GM21786 (cell line): ENCODE measurements at regions not wholly inside any gene's neighbourhood (a gene's known extent, or its start where the extent isn't known, plus 50 kb on each side); places are given as distances from the start of the nearest gene placed in this dataset.
"Not testable (repeated sequence)": the region's sequence is repeated elsewhere in the genome, so short reads cannot be mapped to it uniquely, and the experiment has no call there.

Experiments
- ATAC-seq: cut with Tn5 transposase; IDR thresholded peaks from one replicate; pipeline ENCODE4 v1.9.1; 2021; ENCODE audit not compliant: unreplicated experiment

DNA sequence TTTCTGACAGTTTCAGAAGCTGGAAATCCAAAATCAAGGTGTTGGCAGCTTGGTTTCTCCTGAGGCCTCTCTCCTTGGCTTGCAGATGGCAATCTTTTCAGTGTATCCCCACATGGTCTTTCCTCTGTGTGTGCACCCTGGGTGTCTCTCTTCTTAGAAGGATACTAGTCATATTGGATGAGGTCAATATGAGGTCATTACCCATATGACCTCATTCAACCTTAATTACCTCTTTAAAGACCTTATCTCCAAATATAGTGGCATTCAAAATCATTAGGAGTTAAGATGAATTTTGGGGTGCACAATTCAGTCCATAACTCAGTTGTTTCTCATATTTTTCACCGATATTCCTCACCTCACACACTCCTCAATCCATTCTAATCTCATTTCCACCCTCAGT lies 92.4 kb upstream of the TGM3 start:
- ATAC-seq, result no peak

DNA sequence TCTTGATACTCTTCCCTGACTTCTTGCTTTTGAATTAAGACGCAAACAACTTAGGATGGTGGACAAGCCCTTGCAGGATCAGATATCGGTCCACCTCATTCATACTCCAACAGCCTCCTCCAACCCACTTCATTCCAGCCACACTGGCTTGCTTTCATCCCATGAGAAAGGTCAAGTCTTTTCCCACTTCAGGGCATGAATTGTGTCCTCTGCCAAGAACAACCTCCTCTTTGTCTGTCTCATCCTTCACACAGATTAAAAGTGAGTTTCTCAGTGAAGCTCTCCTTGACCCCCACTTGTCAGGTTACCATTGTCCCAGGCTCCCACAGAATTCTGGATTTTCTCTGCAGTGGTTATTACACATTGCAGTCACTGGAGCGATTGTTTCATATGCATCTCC lies 91.8 kb upstream of the TGM3 start:
- no peak for ATAC-seq

DNA sequence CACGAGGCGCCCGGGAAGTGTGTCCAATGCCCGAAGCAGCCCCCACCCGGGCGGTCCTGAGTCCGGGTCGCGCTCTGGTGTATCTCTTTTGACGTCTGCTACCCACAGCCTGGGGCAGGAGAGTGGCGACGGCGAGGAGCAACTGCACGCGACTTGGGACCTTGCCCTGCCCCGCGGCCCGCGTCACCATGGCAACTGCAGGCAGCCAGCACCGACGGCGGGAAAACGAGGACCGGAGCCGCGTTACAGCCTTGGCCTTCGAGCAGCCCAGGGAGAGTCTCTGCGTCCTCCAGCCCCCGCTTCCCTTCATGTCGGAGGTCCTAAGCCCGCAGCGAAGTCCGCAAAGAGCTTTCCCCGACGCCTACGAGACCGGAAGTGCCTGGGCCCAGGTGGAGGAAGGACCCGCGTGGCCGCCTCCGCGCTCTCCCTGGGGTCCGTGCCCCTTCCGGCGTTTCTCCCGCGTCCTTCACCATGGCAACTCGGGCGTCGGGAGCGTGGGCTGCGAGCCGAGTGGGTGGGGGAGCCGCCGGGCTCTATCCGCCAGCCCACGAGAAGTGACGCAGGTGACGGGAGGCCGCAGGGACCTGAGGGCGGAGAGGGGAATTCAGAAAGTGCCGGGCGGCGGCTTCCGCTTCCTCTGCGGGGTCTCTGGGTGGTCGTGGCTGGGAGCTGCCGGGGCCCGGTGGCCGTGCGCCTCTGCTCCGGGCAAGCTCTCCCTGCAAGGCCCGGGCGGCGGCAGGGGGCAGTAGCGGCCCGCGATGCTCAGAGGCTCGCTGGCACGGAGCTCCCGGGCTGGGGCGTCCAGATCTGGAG lies 88.6 kb upstream of the TGM3 start:
- no peak for ATAC-seq

DNA sequence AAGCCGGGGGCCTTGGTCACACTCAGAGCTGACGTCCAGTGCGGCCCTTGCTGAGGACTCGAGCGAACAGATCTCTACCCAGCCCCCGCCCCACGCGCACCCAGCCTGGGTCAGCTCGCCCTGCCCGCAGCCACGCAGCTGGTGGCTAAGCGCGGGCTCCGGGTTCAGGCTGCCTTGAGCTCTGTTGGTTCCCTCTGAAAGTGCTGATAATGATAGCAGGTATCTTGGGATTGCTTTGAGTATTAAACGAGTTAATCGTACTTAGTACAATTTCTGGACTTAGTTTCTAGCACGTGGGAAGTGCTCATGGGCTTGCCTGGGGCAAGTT lies 88.1 kb upstream of the TGM3 start:
- ATAC-seq, result no peak

DNA sequence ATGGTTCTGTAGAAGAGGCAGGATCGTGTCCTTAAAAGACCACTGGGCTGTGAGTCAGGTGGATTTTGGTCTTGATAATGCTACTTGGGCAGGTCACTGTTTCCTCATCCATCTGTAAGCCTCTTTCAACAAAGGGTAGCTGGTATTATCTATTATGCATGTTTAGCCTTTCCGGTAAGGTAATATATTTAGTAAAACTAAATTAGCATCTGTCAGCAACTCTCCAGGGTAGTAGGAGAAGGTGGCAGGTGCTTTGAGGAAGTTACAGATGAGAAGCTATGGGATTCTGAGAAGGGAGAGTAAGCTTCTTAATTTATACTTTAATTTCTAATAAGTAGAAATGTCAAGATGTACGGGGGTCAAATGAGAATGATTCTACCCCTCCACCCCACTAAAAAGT lies 86.9 kb upstream of the TGM3 start:
- no peak for ATAC-seq

DNA sequence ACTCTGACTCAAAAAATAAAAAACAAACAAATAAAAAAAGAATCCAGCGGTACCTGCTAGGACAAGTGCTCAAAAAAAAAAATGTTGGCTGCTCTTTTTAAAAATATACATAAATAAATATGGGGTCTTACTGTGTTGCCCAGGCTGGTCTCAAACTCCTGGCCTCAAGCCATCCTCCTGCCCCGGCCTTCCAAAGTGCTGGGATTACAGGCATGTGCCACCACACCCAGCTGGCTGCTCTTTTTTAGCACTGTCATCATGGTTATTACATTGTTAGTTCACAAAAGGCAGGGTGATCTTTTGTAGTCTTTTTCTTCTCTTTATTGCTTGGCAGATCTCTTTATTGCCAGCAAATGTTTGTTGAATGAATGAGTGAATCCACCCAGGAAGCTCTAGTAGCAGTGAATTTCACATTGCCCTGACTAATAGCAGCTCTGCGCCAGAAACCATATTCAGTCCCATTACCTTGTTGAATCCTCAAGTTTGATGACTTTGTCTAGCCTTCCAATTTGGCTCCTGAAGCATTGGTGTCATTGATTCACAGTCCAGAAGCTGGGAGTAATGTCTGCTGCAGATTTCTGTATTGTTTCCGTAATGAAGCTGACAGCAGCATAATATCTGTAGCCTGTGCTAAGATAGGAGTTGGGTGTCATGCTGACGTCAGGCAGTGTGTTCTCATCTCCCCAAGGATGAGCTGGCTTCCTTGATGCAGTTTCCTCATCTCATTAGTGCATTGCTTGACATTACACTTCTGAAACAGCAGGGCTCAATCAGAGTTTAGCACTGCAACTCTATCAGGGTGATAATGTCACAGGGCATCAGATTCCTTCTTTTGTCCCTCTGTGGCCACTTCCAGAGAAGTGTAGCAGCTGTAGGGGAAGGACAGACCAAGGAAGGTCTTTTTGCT lies 84.9 kb upstream of the TGM3 start:
- no peak for ATAC-seq

DNA sequence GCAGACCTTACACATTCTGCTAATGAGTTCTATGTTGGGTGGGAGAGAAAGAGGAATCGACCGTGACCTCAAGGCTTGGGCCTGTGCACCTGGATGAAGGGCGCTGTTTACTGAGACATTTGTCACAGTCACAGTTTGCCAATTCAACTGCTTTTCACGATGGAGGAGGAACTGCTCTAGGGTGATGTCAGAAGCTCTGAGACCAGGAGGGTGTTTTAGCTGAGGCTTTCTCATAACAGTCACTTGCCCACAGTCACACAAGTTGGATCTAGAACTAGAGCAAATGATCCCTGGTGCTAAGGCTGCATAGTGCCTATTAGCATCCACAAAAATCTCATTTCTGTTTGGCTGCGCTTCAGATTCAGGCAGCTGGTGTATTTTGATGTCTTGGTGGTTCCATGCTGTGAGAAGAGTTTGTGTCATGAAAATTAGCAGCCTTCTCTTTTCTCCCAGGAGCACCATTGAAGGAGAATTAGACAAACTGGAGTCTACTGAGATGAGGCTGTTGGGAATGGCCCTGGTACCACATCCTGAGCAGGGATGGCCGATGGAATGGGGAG lies 83.3 kb upstream of the TGM3 start:
- ATAC-seq, result no peak

DNA sequence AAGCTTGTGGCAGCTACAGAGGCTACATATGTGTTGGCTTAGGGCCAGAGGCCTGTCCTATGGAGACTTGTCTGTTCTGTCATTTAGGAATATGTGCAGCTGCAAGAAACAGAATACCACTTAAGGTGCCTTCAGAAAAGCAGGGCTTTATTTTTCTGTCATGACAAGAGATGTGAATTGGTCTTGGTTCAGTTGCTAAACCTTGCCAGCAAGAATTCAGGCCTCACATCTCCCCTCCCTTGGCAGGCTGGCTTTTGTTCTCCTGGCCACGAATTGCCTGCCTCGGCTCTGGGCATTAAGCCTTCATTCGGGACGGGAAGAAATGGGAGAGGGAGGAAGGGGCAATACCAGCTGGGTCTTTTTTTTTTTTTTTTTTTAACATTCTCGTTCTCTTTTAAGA lies 82.4 kb upstream of the TGM3 start:
- ATAC-seq, result no peak

DNA sequence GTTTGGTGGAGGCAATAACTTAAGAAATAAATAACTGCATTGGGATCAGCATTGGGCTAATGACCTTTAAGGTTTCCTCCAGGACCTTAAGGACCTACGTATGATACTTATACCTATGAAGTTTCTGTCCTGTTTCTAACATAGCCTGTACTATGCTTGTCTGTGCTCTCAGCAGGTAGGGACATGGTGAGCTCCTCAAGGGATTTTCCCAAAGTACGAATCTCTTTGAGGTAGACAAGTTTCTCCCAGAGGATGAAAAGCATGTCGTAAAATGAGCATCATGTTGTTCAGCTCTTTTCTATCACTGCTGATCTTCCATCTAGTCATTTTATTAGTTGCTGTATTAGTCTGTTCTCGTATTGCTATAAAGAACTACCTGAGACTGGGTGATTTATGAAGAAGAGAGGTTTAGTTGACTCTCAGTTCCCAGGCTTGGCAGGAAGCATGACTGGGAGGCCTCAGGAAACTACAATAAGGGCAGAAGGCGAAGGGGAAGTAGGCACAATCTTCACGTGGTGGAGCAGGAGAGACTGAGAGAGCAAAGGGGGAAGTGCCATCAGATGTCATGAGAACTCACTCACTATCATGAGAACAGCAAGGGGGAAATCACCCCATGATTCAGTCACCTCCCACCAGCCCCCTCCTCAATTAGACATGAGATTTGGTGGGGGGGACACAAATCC lies 77.8 kb upstream of the TGM3 start:
- ATAC-seq, result peak; percentile 43

DNA sequence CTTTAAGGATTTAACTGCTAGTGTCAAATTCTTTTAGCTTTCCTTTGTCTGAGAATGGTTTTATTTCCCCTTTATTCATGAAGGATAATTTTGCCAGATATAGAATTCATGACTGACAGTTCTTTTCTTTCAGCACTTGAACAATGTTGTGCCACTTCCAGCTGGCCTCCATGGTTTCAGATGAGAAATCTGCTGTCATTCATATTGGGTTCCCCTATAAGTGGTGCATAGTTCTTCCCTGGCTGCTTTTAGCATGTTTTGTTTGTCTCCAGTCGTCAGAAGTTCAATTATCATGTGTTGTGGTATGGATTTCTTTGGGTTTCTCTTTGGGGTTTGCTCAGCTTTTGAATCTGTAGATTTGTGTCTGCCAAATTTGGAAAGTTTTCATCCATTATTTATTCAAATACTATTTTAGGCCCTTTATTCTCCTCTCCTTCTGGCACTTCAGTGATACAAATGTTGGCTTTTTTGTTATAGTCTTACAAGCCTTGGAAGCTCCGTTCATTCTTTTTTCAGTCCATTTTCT lies 76.3 kb upstream of the TGM3 start:
- ATAC-seq, result no peak

DNA sequence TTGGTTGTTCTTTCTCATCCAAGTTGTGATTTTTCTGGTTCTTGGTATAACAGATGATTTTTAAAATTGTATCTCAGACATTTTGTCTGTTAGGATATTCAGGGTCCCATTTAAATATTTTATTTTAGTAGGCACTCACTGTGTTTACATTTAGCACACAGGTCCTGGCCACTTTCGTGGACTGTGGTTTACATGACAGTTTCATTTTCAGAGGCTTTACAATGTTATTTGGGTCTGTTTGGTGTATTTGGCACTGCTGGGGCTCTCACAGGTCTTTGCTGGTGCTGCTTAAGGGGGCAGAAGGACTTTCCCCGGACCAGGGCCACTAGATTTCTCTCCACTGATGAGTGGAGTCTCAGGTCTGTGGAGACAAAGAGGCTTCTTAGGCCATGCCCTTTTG lies 75.5 kb upstream of the TGM3 start:
- ATAC-seq, result no peak

DNA sequence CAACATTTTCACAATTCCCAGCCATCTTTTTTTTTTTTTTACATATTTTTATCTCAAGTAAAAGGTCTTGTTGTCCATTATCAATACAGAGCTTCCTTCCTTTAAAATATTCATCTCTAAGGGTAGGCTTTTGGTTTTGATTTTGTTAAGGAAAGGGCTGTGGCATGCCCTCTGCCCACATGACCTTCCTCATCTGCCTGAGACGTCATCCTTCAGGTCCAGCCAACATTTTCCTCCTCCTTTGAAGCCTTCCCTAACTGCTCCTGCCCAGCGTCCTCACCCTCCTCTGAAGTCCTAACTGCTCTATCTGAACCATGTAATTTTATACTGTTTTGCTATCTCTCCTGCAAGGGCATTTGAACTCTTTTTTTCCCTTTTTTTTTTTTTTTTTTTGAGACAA lies 73.9 kb upstream of the TGM3 start:
- no peak for ATAC-seq

DNA sequence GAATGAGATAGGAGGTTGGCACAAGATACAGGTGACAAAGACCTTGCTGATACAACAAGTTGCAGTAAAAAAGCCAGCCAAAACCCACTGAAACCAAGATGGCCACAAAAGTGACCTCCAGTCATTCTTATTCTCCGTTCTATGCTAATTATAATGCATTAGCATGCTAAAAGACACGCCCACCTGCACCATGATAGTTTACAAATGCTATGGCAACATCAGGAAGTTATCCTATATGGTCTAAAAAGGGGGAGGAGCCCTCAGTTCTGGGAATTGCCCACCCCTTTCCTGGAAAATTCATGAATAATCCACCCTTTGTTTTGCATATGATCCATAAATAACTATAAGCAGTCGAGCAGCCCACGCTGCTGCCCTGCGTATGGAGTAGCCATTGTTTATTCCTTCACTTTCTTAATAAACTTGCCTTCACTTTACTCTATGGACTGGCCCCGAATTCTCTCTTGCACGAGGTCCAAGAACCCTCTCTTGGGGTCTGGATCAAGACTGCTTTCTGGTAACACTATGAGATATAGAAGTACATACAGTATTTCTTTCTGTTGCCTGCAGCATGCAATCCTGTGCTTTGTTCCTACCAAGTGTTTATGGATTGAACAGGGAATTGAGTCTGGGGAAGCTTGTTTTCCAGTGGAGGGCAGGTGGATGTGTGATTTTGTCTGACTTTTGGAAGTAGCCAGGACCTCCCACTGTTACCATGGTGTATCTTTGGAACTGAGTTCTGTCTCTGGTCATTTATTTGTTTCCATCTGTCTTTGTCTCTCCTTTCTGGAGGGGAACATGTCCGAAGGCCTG lies 72.0 kb upstream of the TGM3 start:
- ATAC-seq, result no peak

DNA sequence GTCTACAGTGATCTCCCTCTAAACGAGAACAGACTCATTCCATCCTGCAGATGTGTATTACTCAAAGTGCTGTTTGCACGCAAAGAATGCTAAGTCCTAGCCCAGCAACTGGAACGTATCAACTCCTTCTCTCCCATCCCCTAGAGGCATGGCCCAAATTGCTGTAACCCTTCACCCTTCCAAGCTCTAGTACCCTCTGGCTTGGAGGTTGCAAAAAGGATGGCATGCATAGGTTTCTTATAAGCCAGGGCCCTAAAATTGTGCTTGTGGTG lies 71.5 kb upstream of the TGM3 start:
- no peak for ATAC-seq

DNA sequence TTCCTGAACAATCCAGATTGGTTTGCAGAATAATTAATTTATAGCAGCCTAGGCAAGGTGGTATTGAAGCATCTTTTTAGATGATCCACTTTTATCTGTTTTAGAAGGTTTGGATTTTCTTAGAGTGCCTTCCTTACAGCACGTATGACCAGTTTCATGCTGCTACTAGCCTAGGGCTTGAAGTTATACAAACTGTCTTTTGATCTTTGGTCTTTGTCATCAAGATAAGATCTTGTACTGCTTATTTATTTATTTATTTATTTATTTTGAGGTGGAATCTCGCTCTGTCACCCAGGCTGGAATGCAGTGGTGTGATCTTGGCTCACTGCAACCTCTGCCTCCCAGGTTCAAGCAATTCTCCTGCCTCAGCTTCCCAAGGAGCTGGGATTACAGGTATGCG lies 68.5 kb upstream of the TGM3 start:
- ATAC-seq, result not testable (repeated sequence)

DNA sequence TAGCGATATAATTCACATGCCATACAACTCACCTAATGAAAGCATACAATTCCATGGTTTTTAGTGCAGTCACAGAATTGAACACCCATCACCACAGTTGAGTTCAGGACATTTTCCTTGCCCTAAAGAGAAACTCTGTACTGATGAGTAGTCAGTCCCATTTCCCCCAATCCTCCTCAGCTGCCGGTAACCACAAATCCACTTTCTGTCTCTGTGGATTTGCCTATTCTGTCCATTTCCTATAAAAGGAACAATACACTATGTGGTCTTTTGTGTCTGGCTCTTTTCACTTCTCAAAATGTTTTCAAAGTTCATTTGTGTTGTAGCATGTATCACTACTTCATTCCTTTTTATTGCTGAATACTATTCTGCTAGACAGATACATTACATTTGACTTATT lies 67.9 kb upstream of the TGM3 start:
- no peak for ATAC-seq

DNA sequence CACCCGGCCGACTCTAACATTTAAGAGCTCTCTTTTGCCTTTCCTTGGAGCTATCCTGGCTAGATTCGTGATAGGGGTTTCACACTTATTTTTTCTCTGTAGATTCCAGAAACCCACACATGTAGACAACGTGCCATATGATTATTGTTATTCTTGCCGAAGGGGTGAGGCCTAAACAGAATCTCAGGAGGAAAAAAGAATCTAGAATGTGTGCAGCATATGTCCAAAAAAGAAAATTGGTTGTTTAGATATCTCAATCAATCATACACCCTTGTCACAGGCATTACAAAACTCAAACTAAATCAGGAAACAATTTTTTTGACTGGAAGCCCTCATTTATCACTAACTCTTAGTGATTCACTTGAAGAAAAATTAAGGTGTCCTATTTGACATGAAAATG lies 66.9 kb upstream of the TGM3 start:
- no peak for ATAC-seq

DNA sequence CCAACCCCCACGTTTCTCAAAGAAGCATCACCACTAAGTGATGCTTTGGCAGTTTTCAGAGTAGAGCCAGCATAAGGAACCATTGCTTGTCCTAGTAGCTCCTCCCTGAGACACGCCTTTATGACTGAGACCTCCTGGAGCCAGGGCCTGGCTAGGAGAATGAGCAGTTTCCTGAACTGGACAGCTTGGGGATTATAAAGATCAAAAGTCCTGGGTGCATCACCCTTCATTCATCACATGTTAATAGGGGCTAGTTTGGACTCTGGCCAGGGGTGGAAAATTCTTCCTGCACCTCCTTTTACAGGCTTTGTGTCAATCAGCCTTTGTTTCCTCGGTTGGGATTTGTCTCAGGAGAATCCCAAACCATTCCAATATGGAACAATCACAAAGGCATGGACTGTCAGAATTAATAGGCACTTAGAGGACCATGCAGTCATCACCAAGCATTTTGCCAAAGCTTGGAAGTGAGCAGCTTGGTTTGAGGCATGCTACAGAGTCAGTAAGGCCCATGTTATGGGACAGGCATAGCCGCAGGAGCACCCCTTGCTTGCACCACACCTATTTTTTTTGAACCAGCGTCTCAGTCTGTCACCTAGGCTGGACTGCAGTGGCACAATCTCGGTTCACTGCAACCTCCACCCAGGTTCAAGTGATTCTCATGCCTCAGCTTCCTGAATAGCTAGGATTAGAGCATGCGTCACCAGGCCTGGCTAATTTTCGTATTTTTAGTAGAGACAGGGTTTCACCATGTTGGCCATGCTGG lies 64.9 kb upstream of the TGM3 start:
- ATAC-seq, result no peak

DNA sequence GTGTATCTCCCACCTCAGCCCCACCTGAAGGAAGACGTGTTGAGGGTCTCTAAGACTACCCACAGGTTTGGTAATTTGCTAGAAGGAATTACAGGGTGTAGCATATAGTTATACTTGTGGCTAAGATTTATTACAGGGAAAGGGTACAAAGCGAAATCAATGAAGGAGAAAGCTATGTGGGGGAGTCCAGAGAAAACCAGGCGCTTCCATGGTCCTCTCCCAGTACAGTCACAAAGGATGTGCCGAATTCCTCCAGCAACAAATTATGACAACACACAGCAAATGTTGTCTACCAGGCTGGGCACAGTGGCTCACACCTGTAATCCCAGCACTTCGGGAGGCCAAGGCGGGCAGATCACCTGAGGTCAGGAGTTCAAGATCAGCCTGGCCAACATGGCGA lies 64.1 kb upstream of the TGM3 start:
- ATAC-seq, result no peak

DNA sequence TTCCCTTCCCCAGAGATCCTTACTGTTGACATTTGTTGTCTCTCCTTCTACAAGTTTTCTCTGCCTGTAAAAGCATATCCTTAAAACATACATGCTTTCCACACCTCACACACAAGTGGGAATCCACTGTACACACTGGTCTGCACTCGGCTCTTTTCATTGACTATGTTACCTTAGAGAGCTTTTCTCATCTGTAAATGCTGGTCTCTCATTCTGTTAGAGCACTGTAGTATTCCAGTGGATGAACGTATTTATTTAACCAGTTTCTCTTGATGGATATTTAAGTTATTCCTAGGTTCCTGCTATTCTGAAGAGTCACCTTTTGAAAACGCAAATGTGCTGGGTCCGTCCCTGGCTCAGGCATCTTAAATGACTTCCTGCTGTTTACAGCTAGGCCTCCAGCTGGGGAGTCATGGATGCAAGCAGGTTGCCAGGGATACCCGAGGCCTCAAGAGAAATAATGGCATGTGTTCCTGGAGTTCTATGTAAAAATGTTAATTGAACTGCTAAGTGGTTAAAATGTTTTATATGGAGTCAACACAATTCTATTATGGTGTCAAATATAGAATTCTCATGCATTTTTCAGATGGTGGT lies 61.1 kb upstream of the TGM3 start:
- ATAC-seq, result no peak
